HG02571 (cell line): ENCODE measurements at regions not wholly inside any gene's neighbourhood (a gene's known extent, or its start where the extent isn't known, plus 50 kb on each side); places are given as distances from the start of the nearest gene placed in this dataset.
"Not testable (repeated sequence)": the region's sequence is repeated elsewhere in the genome, so short reads cannot be mapped to it uniquely, and the experiment has no call there.

Source experiments
- ATAC-seq: cut with Tn5 transposase; IDR thresholded peaks from one replicate; pipeline ENCODE4 v1.9.1; 2021; ENCODE audit warnings: mild to moderate bottlenecking, moderate library complexity; ENCODE audit not compliant: unreplicated experiment

DNA sequence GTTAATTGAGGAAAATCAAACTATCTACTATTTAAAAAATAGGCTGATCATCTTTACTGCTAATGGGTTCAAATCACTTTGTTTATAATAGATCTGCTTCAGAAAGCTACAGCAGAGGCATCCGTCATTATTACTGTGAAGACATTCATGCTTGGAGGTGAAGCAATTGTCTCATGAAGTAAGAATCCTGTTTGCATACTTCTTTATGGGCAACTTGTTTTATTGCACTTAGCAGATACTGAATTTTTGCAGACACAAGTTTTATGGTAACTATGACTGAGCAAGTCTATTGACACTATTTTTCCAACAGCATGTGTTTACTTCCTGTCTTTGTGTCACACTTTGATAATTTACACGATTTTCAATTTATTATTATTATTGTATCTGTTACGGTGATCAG is 573.9 kb downstream of the RFPL4B start:
- ATAC-seq = no peak

GRCh38 chr6:112923940-112924587 is 576.9 kb downstream of the RFPL4B start:
- no peak for ATAC-seq

GRCh38 chr6:112925702-112926101 is 578.6 kb downstream of the RFPL4B start:
- ATAC-seq = no peak

DNA sequence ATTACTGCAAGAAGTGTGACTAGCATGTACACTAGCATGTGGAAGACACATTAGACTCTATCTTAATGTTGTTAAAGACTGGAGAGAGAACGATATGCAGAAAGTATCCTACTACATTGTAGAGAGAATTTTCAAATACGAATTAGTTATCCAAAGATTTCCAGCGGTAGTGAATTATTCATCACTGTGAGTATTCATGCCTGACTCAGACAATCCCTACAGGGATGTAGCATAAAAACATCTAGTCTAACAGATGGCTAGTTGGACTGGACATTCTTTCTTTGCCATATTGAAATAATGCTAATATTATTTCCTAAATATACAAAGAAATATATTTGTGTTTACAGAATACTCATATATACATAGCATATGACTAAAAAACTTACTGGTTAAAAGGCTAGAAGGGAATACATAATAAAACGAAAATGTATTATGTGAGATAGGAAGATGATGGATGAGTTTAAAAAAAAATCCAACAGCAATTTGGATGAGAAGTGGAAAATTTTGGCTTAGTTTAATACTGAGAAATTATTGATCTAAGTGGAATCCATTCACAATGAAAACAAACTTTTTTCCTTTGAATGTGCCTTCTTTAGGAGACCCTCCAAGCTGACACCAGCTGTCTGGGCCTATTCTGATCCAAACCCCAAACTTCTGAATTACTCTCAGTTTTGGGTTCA is 580.7 kb downstream of the RFPL4B start:
- ATAC-seq = no peak

- no peak for ATAC-seq
These were observed 582.5 kb downstream of the RFPL4B start for GRCh38 chr6:112929641-112930040.

DNA sequence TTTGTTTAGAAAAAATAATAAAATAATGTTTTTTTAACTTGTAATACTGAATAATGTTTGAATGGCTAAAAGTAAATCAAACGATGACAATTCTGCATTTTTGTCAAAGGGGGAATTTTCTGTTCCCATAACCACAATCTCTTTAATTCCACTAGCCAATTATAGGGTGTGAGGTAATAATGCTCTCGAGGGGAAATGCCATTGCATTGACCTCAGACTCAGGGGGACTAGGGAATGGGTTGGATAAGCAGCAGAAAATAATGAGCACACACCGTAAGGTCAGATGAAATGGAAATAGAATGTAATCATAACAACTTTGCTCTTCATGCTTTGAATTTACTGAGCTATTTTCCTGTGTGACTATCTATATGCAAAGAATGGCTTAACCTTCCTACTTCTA is 584.7 kb downstream of the RFPL4B start:
- no peak for ATAC-seq

DNA sequence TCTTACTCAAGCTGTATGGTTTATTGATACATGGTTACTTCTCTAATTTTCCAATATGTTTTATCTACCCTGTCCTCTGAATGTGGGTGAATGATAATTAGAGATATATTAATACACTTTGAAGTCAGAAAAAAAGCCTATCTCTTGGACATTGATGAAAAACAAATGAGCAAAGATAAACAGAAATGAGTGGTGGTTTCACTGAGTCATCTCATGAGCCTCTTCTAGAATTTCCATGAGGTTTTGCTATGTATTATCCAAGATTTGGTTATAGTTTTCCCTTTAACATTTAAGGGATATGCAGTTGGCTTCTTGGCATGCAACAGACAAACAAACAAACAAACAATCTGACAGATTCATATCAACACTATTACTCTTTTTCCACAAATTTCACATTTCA is 586.8 kb downstream of the RFPL4B start:
- no peak for ATAC-seq

DNA sequence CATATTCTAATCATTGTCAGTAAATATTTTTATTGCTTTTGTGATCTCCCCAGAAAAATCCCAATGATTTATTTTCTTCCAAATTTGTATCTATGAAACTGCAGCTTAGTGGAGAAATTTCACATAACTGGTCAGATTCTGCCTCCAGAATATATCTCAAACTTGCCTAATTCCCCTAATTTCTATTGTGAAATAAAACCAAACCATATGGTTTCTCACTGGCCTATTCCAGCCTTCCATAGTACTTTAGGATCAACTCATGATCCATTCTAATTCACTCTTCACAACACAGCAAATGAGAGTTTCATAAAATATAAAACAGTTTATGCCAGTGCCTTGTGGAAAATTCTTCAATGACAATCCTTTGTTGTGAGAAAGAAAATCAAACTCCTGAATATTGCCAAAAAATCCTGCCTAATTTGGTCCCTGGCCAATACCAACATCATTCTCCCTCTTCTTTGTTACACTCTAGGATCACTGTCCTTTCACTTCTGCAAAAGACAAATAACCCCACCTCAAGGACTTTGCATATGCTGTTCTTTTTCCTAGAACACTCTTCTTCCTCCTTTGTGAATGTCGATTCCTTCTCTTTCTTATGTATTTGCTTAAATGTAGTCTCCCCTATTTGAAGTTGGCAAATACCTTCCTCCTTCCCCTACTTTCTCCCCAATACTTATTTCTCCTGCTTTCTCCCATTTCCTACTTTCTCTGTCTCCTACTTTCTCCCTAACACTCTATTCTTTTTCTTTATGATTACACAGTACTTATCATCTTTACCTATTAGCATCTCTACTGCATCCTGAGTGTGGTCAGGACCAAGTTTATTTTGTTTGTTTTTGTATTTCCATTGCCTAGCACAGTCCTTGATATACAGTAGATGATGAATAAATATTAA is 587.5 kb downstream of the RFPL4B start:
- no peak for ATAC-seq

GRCh38 chr6:112935402-112936078 is 588.4 kb downstream of the RFPL4B start:
- no peak for ATAC-seq

- no peak for ATAC-seq
These were observed 588.9 kb downstream of the RFPL4B start for GRCh38 chr6:112936079-112936472.

DNA sequence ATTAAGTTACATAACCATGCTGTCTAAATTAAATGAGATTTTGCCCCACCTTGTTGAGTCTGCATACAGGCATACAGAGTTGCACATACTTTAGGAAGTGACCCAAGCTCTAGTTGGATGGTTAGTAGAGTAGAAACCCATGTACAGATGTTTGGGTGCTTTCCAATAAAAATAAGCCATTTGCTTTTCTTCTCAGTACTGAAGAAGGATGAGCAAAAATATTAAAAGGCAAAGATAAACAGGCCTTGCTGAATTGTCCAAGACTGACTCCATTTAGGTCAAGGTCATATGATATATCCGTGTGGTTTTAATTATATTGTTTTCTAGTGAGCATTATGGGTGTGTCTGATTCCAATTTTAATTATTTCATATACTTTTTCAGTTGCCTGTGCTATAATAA is 589.4 kb downstream of the RFPL4B start:
- ATAC-seq = no peak

DNA sequence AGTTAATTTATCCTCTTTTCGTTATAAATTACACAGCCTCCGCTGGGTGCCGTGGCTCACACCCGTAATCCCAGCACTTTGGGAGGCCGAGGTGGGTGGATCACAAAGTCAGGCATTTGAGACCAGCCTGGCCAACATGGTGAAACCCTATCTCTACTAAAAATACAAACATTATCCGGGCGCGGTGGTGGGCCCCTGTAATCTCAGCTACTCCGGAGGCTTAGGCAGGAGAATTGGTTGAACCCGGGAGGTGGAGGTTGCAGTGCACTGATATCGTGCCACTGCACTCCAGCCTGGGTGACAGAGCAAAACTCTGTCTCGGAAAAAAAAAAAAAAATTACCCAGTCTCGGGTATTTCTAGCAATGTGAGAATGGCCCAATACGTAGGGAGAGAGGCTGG is 590.6 kb downstream of the RFPL4B start:
- not testable (repeated sequence) for ATAC-seq

- no peak for ATAC-seq
These were observed 591.5 kb downstream of the RFPL4B start for GRCh38 chr6:112938650-112939049.

- ATAC-seq = no peak
These were observed 592.4 kb downstream of the RFPL4B start for GRCh38 chr6:112939563-112939962.

GRCh38 chr6:112941613-112942012 is 594.5 kb downstream of the RFPL4B start:
- no peak for ATAC-seq

- no peak for ATAC-seq
These were observed 598.9 kb downstream of the RFPL4B start for GRCh38 chr6:112946051-112946450.

DNA sequence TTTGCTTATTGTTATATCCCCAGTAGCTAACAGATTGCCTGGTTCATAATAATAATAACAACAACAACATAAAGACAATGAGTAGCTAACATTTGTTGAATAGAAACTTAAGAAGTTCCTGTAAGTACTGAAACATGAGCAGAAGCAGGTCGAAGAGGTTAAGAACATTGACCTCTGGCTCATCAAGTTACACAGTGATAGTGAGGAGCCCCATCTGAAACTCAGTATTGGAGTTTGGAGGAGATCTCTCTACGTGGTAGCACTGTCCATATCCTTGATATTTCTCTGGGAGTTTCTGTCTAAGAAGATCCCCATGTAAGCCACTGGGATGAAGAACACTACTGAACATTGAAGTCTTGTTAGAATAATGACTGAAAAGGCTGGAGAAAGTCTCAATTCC is 600.4 kb downstream of the RFPL4B start:
- no peak for ATAC-seq

DNA sequence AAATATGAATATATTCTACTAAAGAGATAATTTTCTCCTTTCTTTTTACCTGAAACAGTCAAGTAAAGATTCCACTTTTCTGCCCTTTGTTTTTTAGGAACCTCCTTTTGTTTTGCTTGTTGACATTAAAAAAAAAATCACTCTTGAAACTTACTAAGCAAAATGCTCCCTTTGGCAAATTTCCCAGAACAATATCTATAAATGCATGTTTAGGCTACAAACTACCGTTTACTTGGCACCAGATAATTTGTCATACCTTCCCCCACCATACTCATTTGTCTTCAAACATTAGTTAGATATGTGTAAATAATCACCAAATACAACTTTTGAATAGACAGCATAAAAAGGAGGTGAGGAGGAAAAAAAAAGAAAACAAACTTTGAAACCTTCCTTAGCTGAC is 604.7 kb downstream of the RFPL4B start:
- no peak for ATAC-seq

GRCh38 chr6:112955743-112956142 is 608.6 kb downstream of the RFPL4B start:
- ATAC-seq = not testable (repeated sequence)

- ATAC-seq = no peak
These were observed 609.8 kb downstream of the RFPL4B start for GRCh38 chr6:112956696-112957535.
